ENCODE measurements at regions not wholly inside any gene's neighbourhood (a gene's known extent, or its start where the extent isn't known, plus 50 kb on each side); places are given as distances from the start of the nearest gene placed in this dataset.
"Not testable (repeated sequence)": the region's sequence is repeated elsewhere in the genome, so short reads cannot be mapped to it uniquely, and the experiment has no call there.

GRCh38 chr2:132349092-132349687 is 67.4 kb upstream of the GPR39 start:
- TF ChIP-seq CTCF (IDR thresholded peaks at IDR 0.05), result peak; percentile 57 to 89 (median 80)
- not testable (repeated sequence) for TF ChIP-seq POLR2A (IDR thresholded peaks at IDR 0.05)
